PC-3 (cell line): ENCODE measurements at regions not wholly inside any gene's neighbourhood (a gene's known extent, or its start where the extent isn't known, plus 50 kb on each side); places are given as distances from the start of the nearest gene placed in this dataset.

Experiments
- ATAC-seq: fragments of 200-7000 bp; cut with Tn5 transposase; 2 replicates; pipeline ENCODE4 v1.9.1; 2020; ENCODE audit warnings: mild to moderate bottlenecking, moderate library complexity
- BruUV-seq: library from RNA; stranded (reverse); fragments of 400-500 nt; replicated peaks from 2 replicates; lab custom pipeline; 2021; lab: Mats Ljungman, UMichigan
- CTCF ChIA-PET: fragments of 300-600 bp; sonication (Branson Sonifier 250); formaldehyde crosslinking; loops from one replicate; lab custom pipeline; 2022; ENCODE audit warnings: antibody characterized with exemption; lab: Charles Lee
- POLR2A ChIA-PET: fragments of 300-600 bp; sonication (Branson Sonifier 250); formaldehyde crosslinking; loops from one replicate; lab custom pipeline; 2022; ENCODE audit warnings: antibody characterized with exemption; ENCODE audit not compliant: unreplicated experiment; lab: Charles Lee
- DNase-seq: peaks from one replicate; pipeline ENCODE4 v3.0.0-alpha.2; 2015
- H2AFZ ChIP-seq: fragments of 300-600 bp; sonication (generic); 2 replicates; pipeline ENCODE4 v1.6.0; 2016; ENCODE audit warnings: antibody characterized with exemption, low read length
- H3F3A ChIP-seq: fragments of 300-600 bp; sonication (generic); one replicate; pipeline ENCODE4 v1.6.0; 2017; ENCODE audit warnings: antibody characterized with exemption, low read length, control low read depth, mild to moderate bottlenecking; ENCODE audit not compliant: unreplicated experiment
- H3K27ac ChIP-seq: fragments of 300-600 bp; sonication (generic); 2 replicates; pipeline ENCODE4 v1.5.1; 2016; ENCODE audit warnings: mild to moderate bottlenecking, low read length
- H3K27me3 ChIP-seq: fragments of 300-600 bp; sonication (generic); 2 replicates; pipeline ENCODE4 v1.6.1; 2016; ENCODE audit warnings: low read length, mixed read lengths
- H3K36me3 ChIP-seq: fragments of 300-600 bp; sonication (generic); 2 replicates; pipeline ENCODE4 v1.6.1; 2016; ENCODE audit warnings: low read depth, mixed run types, low read length, mixed read lengths
- H3K4me1 ChIP-seq: fragments of 300-600 bp; sonication (generic); 2 replicates; pipeline ENCODE4 v1.5.1; 2016; ENCODE audit warnings: low read length; ENCODE audit not compliant: insufficient read depth
- H3K4me2 ChIP-seq: fragments of 300-600 bp; sonication (generic); 2 replicates; pipeline ENCODE4 v1.6.0; 2016; ENCODE audit warnings: low read length
- H3K4me3 ChIP-seq: fragments of 300-600 bp; sonication (generic); 2 replicates; pipeline ENCODE4 v1.5.1; 2016; ENCODE audit warnings: mild to moderate bottlenecking, low read length, mixed read lengths
- H3K79me2 ChIP-seq: fragments of 300-600 bp; sonication (generic); 2 replicates; pipeline ENCODE4 v1.6.1; 2017; ENCODE audit warnings: low read length, mixed read lengths
- H3K9ac ChIP-seq: fragments of 300-600 bp; sonication (generic); 2 replicates; pipeline ENCODE4 v1.6.0; 2016; ENCODE audit warnings: mild to moderate bottlenecking, low read length
- H3K9me2 ChIP-seq: fragments of 300-600 bp; sonication (generic); replicated peaks from 2 replicates; pipeline ENCODE4 v1.6.1; 2016; ENCODE audit warnings: mixed run types, low read length, mixed read lengths
- H3K9me3 ChIP-seq: fragments of 300-600 bp; sonication (generic); 2 replicates; pipeline ENCODE4 v1.6.1; 2016; ENCODE audit warnings: low read length, mixed read lengths
- H4K20me1 ChIP-seq: fragments of 300-600 bp; sonication (generic); 2 replicates; pipeline ENCODE4 v1.6.1; 2016; ENCODE audit warnings: low read length, mixed read lengths
- EZH2 ChIP-seq: fragments of 300-600 bp; sonication (generic); IDR thresholded peaks from one replicate; pipeline ENCODE4 v1.6.1; 2017; ENCODE audit warnings: antibody characterized with exemption, mild to moderate bottlenecking, low read length; ENCODE audit not compliant: unreplicated experiment
- EZH2phosphoT487 ChIP-seq: fragments of 300-600 bp; sonication (generic); IDR thresholded peaks from 2 replicates; pipeline ENCODE4 v1.6.1; 2018; ENCODE audit warnings: mild to moderate bottlenecking, antibody characterized with exemption, low read length, borderline replicate concordance
- intact Hi-C: fragments of 100-400 bp; cut with micrococcal nuclease; formaldehyde crosslinking; loops from 2 replicates; pipeline ENCODE4 v1.9.0; 2023
- TF ChIP-seq, protein P1 (sequence below): fragments of 300-600 bp; sonication (generic); conservative IDR thresholded peaks from 2 replicates; pipeline ENCODE4 v1.5.1; 2017; ENCODE audit warnings: antibody characterized with exemption, low read depth, mild to moderate bottlenecking, low read length

DNA sequence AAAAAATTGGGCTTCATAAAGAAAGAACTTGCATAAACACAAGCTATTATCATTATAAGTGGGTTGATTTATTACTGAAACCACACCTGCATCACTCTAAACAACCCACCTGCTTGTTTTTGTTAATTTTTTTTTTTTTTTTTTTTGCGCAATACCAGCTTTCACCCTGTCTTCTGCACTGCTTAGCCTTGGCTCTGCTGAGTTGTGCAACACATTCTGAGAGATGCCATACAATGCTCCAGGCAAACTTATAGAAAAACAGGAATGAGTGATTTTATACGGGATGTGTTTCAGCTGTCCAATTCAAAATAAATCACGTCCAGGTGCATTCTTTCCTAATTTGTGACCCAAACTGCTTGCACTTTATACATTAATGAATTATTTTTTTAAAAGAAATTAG is 923.6 kb downstream of the GATA3 start:
- DNase-seq (no peak), ATAC-seq (no peak)
- H3K9ac ChIP-seq = no peak overlapping the region
- no peaks in the 10 kb centered on the region for H3K9me3 ChIP-seq
- no peaks in the 10 kb centered on the region for H3K36me3 ChIP-seq
- H4K20me1 ChIP-seq = no peaks in the 10 kb centered on the region
- H3F3A ChIP-seq = no peaks in the 10 kb centered on the region
- peaks cover 48% of the 10 kb centered on the region for H3K27me3 ChIP-seq
- BruUV-seq = no TSS peak
- no peak overlapping the region for H2AFZ ChIP-seq
- intact Hi-C loops = no loop called here
- H3K27ac ChIP-seq = no peak overlapping the region
- ChIA-PET CTCF (no interaction called here), POLR2A (no interaction called here)
- no peak overlapping the region for H3K4me2 ChIP-seq
- no peaks in the 10 kb centered on the region for H3K79me2 ChIP-seq
- TF ChIP-seq EZH2 (no peak), EZH2phosphoT487 (no peak)
- TF ChIP-seq, protein P1, sequence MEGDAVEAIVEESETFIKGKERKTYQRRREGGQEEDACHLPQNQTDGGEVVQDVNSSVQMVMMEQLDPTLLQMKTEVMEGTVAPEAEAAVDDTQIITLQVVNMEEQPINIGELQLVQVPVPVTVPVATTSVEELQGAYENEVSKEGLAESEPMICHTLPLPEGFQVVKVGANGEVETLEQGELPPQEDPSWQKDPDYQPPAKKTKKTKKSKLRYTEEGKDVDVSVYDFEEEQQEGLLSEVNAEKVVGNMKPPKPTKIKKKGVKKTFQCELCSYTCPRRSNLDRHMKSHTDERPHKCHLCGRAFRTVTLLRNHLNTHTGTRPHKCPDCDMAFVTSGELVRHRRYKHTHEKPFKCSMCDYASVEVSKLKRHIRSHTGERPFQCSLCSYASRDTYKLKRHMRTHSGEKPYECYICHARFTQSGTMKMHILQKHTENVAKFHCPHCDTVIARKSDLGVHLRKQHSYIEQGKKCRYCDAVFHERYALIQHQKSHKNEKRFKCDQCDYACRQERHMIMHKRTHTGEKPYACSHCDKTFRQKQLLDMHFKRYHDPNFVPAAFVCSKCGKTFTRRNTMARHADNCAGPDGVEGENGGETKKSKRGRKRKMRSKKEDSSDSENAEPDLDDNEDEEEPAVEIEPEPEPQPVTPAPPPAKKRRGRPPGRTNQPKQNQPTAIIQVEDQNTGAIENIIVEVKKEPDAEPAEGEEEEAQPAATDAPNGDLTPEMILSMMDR = no peak
- no peaks in the 10 kb centered on the region for H3K4me1 ChIP-seq
- no peak overlapping the region for H3K4me3 ChIP-seq
- no peaks in the 10 kb centered on the region for H3K9me2 ChIP-seq

DNA sequence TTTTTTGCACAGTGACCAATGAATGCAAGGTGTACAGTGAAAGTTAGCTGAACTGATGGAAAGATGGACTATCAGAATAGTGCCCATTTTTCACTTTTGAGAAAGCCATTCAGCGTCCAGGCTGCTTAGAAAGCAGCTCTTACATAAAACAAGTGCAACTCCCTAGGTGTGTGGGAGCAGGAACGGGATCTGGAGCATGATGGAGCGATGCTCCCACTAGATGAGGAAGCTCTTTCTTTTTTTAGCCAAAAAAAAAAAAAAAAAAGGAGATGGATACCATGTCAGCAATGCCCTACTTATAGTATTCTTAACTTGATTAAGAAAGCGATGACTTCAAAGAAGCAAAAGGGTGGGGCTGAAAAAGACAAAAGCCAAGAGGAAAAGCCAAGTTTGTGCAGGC is 925.5 kb downstream of the GATA3 start:
- ATAC-seq = no peak
- no peak for DNase-seq
- H3K79me2 ChIP-seq = no peaks in the 10 kb centered on the region
- H2AFZ ChIP-seq = no peak overlapping the region
- no TSS peak for BruUV-seq
- no peaks in the 10 kb centered on the region for H3K4me1 ChIP-seq
- no peaks in the 10 kb centered on the region for H3F3A ChIP-seq
- H3K9me2 ChIP-seq = no peaks in the 10 kb centered on the region
- no peak overlapping the region for H3K4me2 ChIP-seq
- no peaks in the 10 kb centered on the region for H3K9me3 ChIP-seq
- no peaks in the 10 kb centered on the region for H3K36me3 ChIP-seq
- H3K4me3 ChIP-seq = no peak overlapping the region
- TF ChIP-seq EZH2phosphoT487 = no peak
- TF ChIP-seq, protein P1 = no peak
- TF ChIP-seq EZH2 = no peak
- H4K20me1 ChIP-seq = no peaks in the 10 kb centered on the region
- H3K9ac ChIP-seq = no peak overlapping the region
- no peak overlapping the region for H3K27ac ChIP-seq
- intact Hi-C loops = no loop called here
- CTCF ChIA-PET = no interaction called here
- POLR2A ChIA-PET = no interaction called here
- H3K27me3 ChIP-seq = peaks cover 43% of the 10 kb centered on the region

DNA sequence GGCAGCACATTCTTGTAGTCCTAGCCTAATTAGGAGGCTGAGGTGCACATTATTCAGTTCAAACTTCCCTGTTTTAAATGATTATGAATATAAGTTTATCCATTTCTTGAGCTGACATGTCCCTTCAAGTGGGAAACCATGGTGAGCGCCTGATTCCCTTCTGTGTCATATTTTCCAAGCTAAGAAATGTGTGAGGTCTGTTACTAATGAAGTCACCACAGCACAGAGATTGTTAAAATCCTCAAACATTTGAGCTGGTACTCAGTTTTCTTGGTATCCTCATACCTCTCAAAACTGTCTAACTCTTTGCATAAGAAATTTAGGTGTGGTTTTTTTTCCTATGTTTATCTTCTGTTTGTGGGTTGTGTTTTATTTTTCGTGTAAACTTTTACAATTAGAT is 926.8 kb downstream of the GATA3 start:
- no peak for TF ChIP-seq EZH2phosphoT487
- no peak for TF ChIP-seq EZH2
- TF ChIP-seq, protein P1 = no peak

More for the DNA sequence above, 926.8 kb downstream of the GATA3 start:
- no TSS peak for BruUV-seq
- ATAC-seq = no peak
- Histone ChIP-seq H3K4me1 (no peaks in the 10 kb centered on the region), H3K27ac (no peak overlapping the region), H4K20me1 (no peaks in the 10 kb centered on the region), H3K9me3 (no peaks in the 10 kb centered on the region), H3K36me3 (no peaks in the 10 kb centered on the region), H3K9me2 (no peaks in the 10 kb centered on the region), H3K4me3 (no peak overlapping the region), H3K27me3 (peaks cover 44% of the 10 kb centered on the region), H3K9ac (no peak overlapping the region), H3F3A (no peaks in the 10 kb centered on the region), H3K79me2 (no peaks in the 10 kb centered on the region), H2AFZ (no peak overlapping the region), H3K4me2 (no peak overlapping the region)
- intact Hi-C loops = no loop called here
- ChIA-PET CTCF (no interaction called here), POLR2A (no interaction called here)
- DNase-seq = no peak
